Keratinocyte (primary cell): ENCODE measurements at regions not wholly inside any gene's neighbourhood (a gene's known extent, or its start where the extent isn't known, plus 50 kb on each side); places are given as distances from the start of the nearest gene placed in this dataset.

Experiments used
- DNase-seq: peaks from one replicate; pipeline ENCODE4 v3.0.0-alpha.2; 2011; ENCODE audit warnings: low read depth, missing footprints, low spot score
- FAIRE-seq: peaks from 2 replicates; lab custom pipeline; 2011; peaks lifted over from hg19 to GRCh38; lab: Jason Lieb, UNC
- H2AFZ ChIP-seq: 2 replicates; pipeline ENCODE4 v1.6.0; 2012; ENCODE audit warnings: low read length, control low read depth, inconsistent platforms; ENCODE audit not compliant: control insufficient read depth
- H3K27ac ChIP-seq: 2 replicates; pipeline ENCODE4 v1.5.1; 2011; ENCODE audit warnings: low read length; ENCODE audit not compliant: control insufficient read depth, insufficient read depth
- H3K27me3 ChIP-seq: 3 replicates; pipeline ENCODE4 v1.6.0; 2011; ENCODE audit warnings: low read length; ENCODE audit not compliant: control insufficient read depth, insufficient read depth; ENCODE audit errors: extremely low read depth
- H3K36me3 ChIP-seq, 2 experiments: 2 replicates in 1 of 2; 3 replicates in 1 of 2; pipeline ENCODE4 v1.5.1; 2011; ENCODE audit warnings: low read length in 2 of 2, mild to moderate bottlenecking in 1 of 2; ENCODE audit not compliant: control insufficient read depth in 2 of 2, insufficient read depth in 2 of 2; ENCODE audit errors: extremely low read depth in 1 of 2
- H3K4me1 ChIP-seq: 3 replicates; pipeline ENCODE4 v1.5.1; 2011; ENCODE audit warnings: low read length; ENCODE audit not compliant: control insufficient read depth, insufficient read depth; ENCODE audit errors: extremely low read depth
- H3K4me2 ChIP-seq: 3 replicates; pipeline ENCODE4 v1.6.0; 2011; ENCODE audit warnings: low read depth, low read length; ENCODE audit not compliant: control insufficient read depth, insufficient read depth; ENCODE audit errors: extremely low read depth
- H3K4me3 ChIP-seq, 3 experiments: fragments of 200-600 bp in 1 of 3; sonication (generic) in 1 of 3; 2 replicates in 2 of 3; 3 replicates in 1 of 3; pipeline ENCODE4 v1.5.1; 2011 to 2016; ENCODE audit warnings: low read length in 3 of 3, mild to moderate bottlenecking in 3 of 3, control low read depth in 2 of 3, inconsistent platforms in 1 of 3, low read depth in 1 of 3, mixed read lengths in 1 of 3, mixed run types in 1 of 3, moderate library complexity in 1 of 3; ENCODE audit not compliant: control insufficient read depth in 2 of 3, insufficient read depth in 2 of 3; ENCODE audit errors: extremely low read depth in 1 of 3
- H3K79me2 ChIP-seq: 2 replicates; pipeline ENCODE4 v1.6.0; 2012; ENCODE audit warnings: low read length; ENCODE audit not compliant: control insufficient read depth, insufficient read depth
- H3K9ac ChIP-seq: 3 replicates; pipeline ENCODE4 v1.6.0; 2011; ENCODE audit warnings: low read length; ENCODE audit not compliant: control insufficient read depth, insufficient read depth; ENCODE audit errors: extremely low read depth
- H3K9me1 ChIP-seq: 3 replicates; pipeline ENCODE4 v1.6.0; 2011; ENCODE audit warnings: low read length; ENCODE audit not compliant: control insufficient read depth, insufficient read depth; ENCODE audit errors: extremely low read depth
- H3K9me3 ChIP-seq: 2 replicates; pipeline ENCODE4 v1.5.1; 2012; ENCODE audit warnings: low read depth, low read length; ENCODE audit not compliant: control insufficient read depth
- H4K20me1 ChIP-seq: 3 replicates; pipeline ENCODE4 v1.6.0; 2011; ENCODE audit warnings: low read length; ENCODE audit not compliant: control insufficient read depth, insufficient read depth; ENCODE audit errors: extremely low read depth
- CTCF ChIP-seq, 3 experiments: IDR thresholded peaks in 1 of 3; conservative IDR thresholded peaks in 1 of 3; optimal IDR thresholded peaks in 1 of 3; 2 replicates in 2 of 3; 3 replicates in 1 of 3; pipeline versions ENCODE3 to v1.5.1; 2011; ENCODE audit warnings: low read length in 3 of 3, mild to moderate bottlenecking in 3 of 3, moderate library complexity in 2 of 3, control low read depth in 1 of 3, inconsistent platforms in 1 of 3; ENCODE audit not compliant: insufficient read depth in 2 of 3; ENCODE audit errors: extremely low read depth in 1 of 3
- EZH2 ChIP-seq: IDR thresholded peaks from one replicate; pipeline ENCODE4 v1.6.1; 2012; ENCODE audit warnings: inconsistent platforms, mild to moderate bottlenecking, low read length, moderate library complexity
- dilution Hi-C: fragments of 300-500 bp; cut with MboI; formaldehyde crosslinking; loops from one replicate; pipeline ENCODE4 v1.7.0; 2020; ENCODE audit warnings: low sequenced_read_pairs; ENCODE audit not compliant: extremely low pct_ligation_motif_present

- H2AFZ ChIP-seq, result no peak overlapping the region
- dilution Hi-C loops, result no loop called here
- no peaks in the 10 kb centered on the region for H4K20me1 ChIP-seq
- H3K27me3 ChIP-seq, result no peaks in the 10 kb centered on the region
- H3K79me2 ChIP-seq, result no peaks in the 10 kb centered on the region
- no peak for FAIRE-seq
- no peak overlapping the region for H3K27ac ChIP-seq
- DNase-seq, result no peak
- no peaks in the 10 kb centered on the region for H3K36me3 ChIP-seq
- no peaks in the 10 kb centered on the region for H3K9me1 ChIP-seq
- no peak overlapping the region for H3K4me3 ChIP-seq
- no peak for TF ChIP-seq CTCF (optimal IDR thresholded peaks at IDR 0.05 in 1 of 3, IDR thresholded peaks at IDR 0.05 in 1 of 3, conservative IDR thresholded peaks at IDR 0.05 in 1 of 3; ENCODE audit: extremely low read depth in 1 of 3, insufficient read depth in 2 of 3, low read length in 3 of 3)
- TF ChIP-seq EZH2, result no peak
- H3K9me3 ChIP-seq, result no peaks in the 10 kb centered on the region
- H3K4me1 ChIP-seq, result no peaks in the 10 kb centered on the region
- H3K9ac ChIP-seq, result no peak overlapping the region
- no peak overlapping the region for H3K4me2 ChIP-seq
Measured at GRCh38 chr2:15786901-15787300, 153.4 kb upstream of the MYCN start.

- Histone ChIP-seq H3K27me3 (no peaks in the 10 kb centered on the region), H3K27ac (no peak overlapping the region), H3K36me3 (no peaks in the 10 kb centered on the region), H2AFZ (no peak overlapping the region), H3K4me3 (no peak overlapping the region), H3K79me2 (no peaks in the 10 kb centered on the region), H4K20me1 (no peaks in the 10 kb centered on the region), H3K9ac (no peak overlapping the region), H3K4me1 (no peaks in the 10 kb centered on the region), H3K9me3 (no peaks in the 10 kb centered on the region), H3K4me2 (no peak overlapping the region), H3K9me1 (no peaks in the 10 kb centered on the region)
- TF ChIP-seq CTCF (optimal IDR thresholded peaks at IDR 0.05 in 1 of 3, IDR thresholded peaks at IDR 0.05 in 1 of 3, conservative IDR thresholded peaks at IDR 0.05 in 1 of 3; ENCODE audit: extremely low read depth in 1 of 3, insufficient read depth in 2 of 3, low read length in 3 of 3), result no peak
- TF ChIP-seq EZH2, result no peak
- dilution Hi-C loops, result no loop called here
- no peak for FAIRE-seq
- DNase-seq, result no peak
Measured at GRCh38 chr2:15787535-15788454, 152.6 kb upstream of the MYCN start.
